Spleen (tissue), 7 donors: ENCODE measurements at regions not wholly inside any gene's neighbourhood (a gene's known extent, or its start where the extent isn't known, plus 50 kb on each side); places are given as distances from the start of the nearest gene placed in this dataset.

Experiments
- CTCF ChIP-seq, 11 experiments: fragments of 200-600 bp in 7 of 11; fragments of 450-650 bp in 4 of 11; sonication (generic) in 4 of 11; IDR thresholded peaks in 8 of 11; conservative IDR thresholded peaks in 3 of 11; 1 replicate in 7 of 11; 2 replicates in 4 of 11; pipeline versions ENCODE4 v1.4.0 to v1.8.0; 2016 to 2021; ENCODE audit warnings: antibody characterized with exemption in 11 of 11, inconsistent platforms in 4 of 11, mild to moderate bottlenecking in 1 of 11
- POLR2A ChIP-seq, 3 donors: fragments of 450-650 bp; IDR thresholded peaks; one replicate each; pipeline ENCODE4 v1.5.1; 2017; ENCODE audit warnings: antibody characterized with exemption in 3 of 3, mild to moderate bottlenecking in 1 of 3
- POLR2AphosphoS5 ChIP-seq, 3 donors: sonication (generic); formaldehyde crosslinking; IDR thresholded peaks; one replicate each; pipeline ENCODE4 v1.5.1; 2017; ENCODE audit warnings: antibody characterized with exemption in 3 of 3
- donor health status: DM: no; HTN: no; CAD: no; lungs with moderate emphysema.
- donor health status: DM: no; HTN: no; CAD: no.
- donor health status: DM: no; HTN: no; CAD: no.

- TF ChIP-seq CTCF (IDR thresholded peaks at IDR 0.05 in 8 of 11, conservative IDR thresholded peaks at IDR 0.05 in 3 of 11) (no peak), POLR2A (IDR thresholded peaks at IDR 0.05) (no peak), POLR2AphosphoS5 (IDR thresholded peaks at IDR 0.05) (no peak)
These were observed 406.3 kb upstream of the USP15 start for GRCh38 chr12:61853945-61854344.
